GM21367 (cell line): ENCODE measurements at regions not wholly inside any gene's neighbourhood (a gene's known extent, or its start where the extent isn't known, plus 50 kb on each side); places are given as distances from the start of the nearest gene placed in this dataset.
"Not testable (repeated sequence)": the region's sequence is repeated elsewhere in the genome, so short reads cannot be mapped to it uniquely, and the experiment has no call there.

Experiments used
- ATAC-seq: cut with Tn5 transposase; IDR thresholded peaks from one replicate; pipeline ENCODE4 v1.9.1; 2021; ENCODE audit not compliant: unreplicated experiment

GRCh38 chr4:14920759-14921320, 81.4 kb upstream of the CPEB2 start:
- no peak for ATAC-seq

- not testable (repeated sequence) for ATAC-seq
Observed at GRCh38 chr4:14921781-14922180, 80.5 kb upstream of the CPEB2 start.

- no peak for ATAC-seq
Observed at GRCh38 chr4:14924076-14924811, 78.0 kb upstream of the CPEB2 start.

GRCh38 chr4:14924812-14925344, 77.4 kb upstream of the CPEB2 start:
- no peak for ATAC-seq

- ATAC-seq: no peak
Observed at GRCh38 chr4:14925471-14925870, 76.8 kb upstream of the CPEB2 start.

- ATAC-seq: no peak
Observed at GRCh38 chr4:14926368-14926767, 75.9 kb upstream of the CPEB2 start.

GRCh38 chr4:14928035-14928434, 74.2 kb upstream of the CPEB2 start:
- no peak for ATAC-seq

GRCh38 chr4:14929669-14930068, 72.6 kb upstream of the CPEB2 start:
- no peak for ATAC-seq

GRCh38 chr4:14934704-14935390, 67.4 kb upstream of the CPEB2 start:
- ATAC-seq: no peak

GRCh38 chr4:14943749-14944148, 58.5 kb upstream of the CPEB2 start:
- no peak for ATAC-seq

- ATAC-seq: no peak
Observed at GRCh38 chr4:14952352-14952751, 49.9 kb upstream of the CPEB2 start.
